ENCODE measurements at regions not wholly inside any gene's neighbourhood (a gene's known extent, or its start where the extent isn't known, plus 50 kb on each side); places are given as distances from the start of the nearest gene placed in this dataset.

GRCh38 chr5:53366245-53366644, 114.2 kb upstream of the FST start:
- no peak for TF ChIP-seq CTCF (conservative IDR thresholded peaks at IDR 0.05; ENCODE audit: low read depth, low read length)
- TF ChIP-seq EZH2 (IDR thresholded peaks at IDR 0.05; ENCODE audit: borderline replicate concordance, low read depth, low read length, poor library complexity, severe bottlenecking), result no peak
